D721Med (cell line): ENCODE measurements at regions not wholly inside any gene's neighbourhood (a gene's known extent, or its start where the extent isn't known, plus 50 kb on each side); places are given as distances from the start of the nearest gene placed in this dataset.

Source experiments
- DNase-seq: peaks from one replicate; pipeline ENCODE4 v3.0.0; 2011; ENCODE audit warnings: low spot score; ENCODE audit not compliant: insufficient read length
- FAIRE-seq: peaks from 2 replicates; lab custom pipeline; 2011; peaks lifted over from hg19 to GRCh38; lab: Jason Lieb, UNC
- CTCF ChIP-seq: IDR thresholded peaks from 2 replicates; pipeline ENCODE4 v1.5.1; 2012; ENCODE audit warnings: mild to moderate bottlenecking, control low read depth; ENCODE audit not compliant: insufficient read depth; ENCODE audit errors: missing control alignments

- no peak for DNase-seq
- no peak for FAIRE-seq
- no peak for TF ChIP-seq CTCF
Observed at GRCh38 chr4:31059753-31060522, 339.8 kb downstream of the PCDH7 start.

- FAIRE-seq (no peak), DNase-seq (no peak)
- no peak for TF ChIP-seq CTCF
Observed at GRCh38 chr4:31065086-31065485, 344.9 kb downstream of the PCDH7 start.

GRCh38 chr4:31068257-31069075 lies 348.3 kb downstream of the PCDH7 start:
- DNase-seq (no peak), FAIRE-seq (no peak)
- TF ChIP-seq CTCF = no peak

- DNase-seq = no peak
- FAIRE-seq = no peak
- TF ChIP-seq CTCF = no peak
Observed at GRCh38 chr4:31069151-31069550, 349.0 kb downstream of the PCDH7 start.

- TF ChIP-seq CTCF = no peak
- FAIRE-seq (no peak), DNase-seq (no peak)
Observed at GRCh38 chr4:31071508-31072486, 351.6 kb downstream of the PCDH7 start.

GRCh38 chr4:31075969-31076368 lies 355.8 kb downstream of the PCDH7 start:
- TF ChIP-seq CTCF = no peak
- no peak for DNase-seq
- FAIRE-seq = no peak
